Activated CD8-positive, alpha-beta memory T cell treated with anti-CD3 and anti-CD28 coated beads, Interleukin-2, amount 50 U/mL, for 24 hours (primary cell): ENCODE measurements at regions not wholly inside any gene's neighbourhood (a gene's known extent, or its start where the extent isn't known, plus 50 kb on each side); places are given as distances from the start of the nearest gene placed in this dataset.
"Not testable (repeated sequence)": the region's sequence is repeated elsewhere in the genome, so short reads cannot be mapped to it uniquely, and the experiment has no call there.

ENCODE experiments used
- DNase-seq: peaks from one replicate; pipeline ENCODE4 v3.0.0-alpha.2; 2020; ENCODE audit errors: extremely low read depth

- no peak for DNase-seq
These were observed 124.8 kb downstream of the BDH1 start for GRCh38 chr3:197430934-197431333.

DNA sequence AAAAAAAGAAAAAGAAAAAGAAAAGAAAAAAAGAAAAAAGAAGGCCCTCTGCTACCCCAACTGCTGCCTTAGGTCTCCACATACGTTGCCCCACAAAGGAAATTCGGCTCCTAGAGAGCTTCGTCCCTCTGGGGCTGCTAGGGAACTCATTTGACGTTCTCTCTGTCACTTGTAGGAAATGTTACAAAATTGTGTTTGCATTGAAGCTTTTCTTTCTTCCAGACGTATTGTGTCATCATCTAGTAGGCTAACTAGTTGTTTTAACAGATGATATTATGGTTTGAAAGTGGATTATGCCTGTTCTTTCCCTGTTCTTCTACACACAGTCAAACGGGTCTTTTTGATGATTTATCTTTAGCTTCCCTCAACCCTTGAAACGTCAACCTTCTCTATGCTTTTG, 125.3 kb downstream of the BDH1 start:
- DNase-seq = no peak

DNA sequence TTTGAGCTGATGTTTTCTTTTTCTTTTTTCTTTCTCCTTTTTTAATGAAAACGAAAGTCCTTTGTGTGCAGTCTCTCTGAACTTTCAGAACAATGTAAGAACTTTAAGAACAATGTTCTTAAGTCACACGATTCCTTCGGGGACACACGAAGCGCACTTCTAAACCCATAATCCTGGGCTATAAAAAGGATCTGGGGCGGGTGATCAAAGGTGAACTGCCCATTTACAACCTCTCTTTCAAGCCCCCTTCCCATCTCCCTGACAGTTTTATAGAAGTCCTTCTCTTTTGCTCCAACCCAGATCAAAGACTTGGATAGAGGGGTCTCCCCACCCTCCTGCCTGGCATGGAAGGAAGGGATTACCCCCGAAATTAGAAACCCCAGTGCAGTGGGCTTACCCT, 126.8 kb downstream of the BDH1 start:
- DNase-seq = no peak

- peak; percentile 5 for DNase-seq
These were observed 127.5 kb downstream of the BDH1 start for GRCh38 chr3:197428117-197428801.

DNA sequence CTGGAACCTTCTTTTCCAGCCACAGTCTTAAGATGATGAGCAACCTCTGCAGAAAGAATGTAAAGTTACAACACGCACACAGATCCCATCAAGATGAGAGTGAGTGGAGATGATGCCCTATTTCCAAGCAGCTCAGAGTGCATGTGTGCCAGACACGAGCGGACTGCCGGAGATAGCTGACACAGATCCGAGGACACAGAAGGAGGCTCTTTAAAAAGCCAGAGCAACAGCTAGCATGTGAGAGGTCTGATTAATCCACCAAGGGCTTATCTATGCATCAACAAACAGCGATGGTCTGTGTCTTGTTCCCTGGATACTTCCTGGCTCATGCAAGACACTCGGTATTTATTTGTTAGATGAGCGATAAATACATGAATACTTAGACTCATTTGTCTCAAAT, 128.6 kb upstream of the DLG1 start:
- DNase-seq = no peak

DNA sequence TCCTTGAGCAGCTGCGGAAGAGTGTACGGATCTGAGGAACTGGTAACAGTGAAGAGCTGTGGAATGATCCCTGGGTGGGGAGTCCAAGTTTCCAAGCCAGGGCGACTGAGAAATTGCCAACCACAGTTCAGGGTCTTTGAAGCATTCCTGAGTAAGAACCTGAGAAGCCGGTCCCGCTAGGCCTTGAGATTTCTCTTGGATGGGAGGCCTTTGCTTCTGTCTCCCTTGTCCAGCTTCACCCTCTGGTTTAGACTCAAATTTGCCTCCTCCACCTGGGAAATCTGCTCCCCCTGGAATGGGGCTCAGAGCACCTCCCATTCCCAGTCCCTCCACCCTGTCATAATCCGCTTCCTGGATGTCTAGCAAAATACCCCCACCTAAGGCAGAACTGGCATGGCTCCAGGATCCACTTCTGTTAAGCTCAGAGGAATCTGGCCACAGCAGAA, 127.7 kb upstream of the DLG1 start:
- DNase-seq = no peak

GRCh38 chr3:197425485-197426120, 127.2 kb upstream of the DLG1 start:
- DNase-seq = no peak

DNA sequence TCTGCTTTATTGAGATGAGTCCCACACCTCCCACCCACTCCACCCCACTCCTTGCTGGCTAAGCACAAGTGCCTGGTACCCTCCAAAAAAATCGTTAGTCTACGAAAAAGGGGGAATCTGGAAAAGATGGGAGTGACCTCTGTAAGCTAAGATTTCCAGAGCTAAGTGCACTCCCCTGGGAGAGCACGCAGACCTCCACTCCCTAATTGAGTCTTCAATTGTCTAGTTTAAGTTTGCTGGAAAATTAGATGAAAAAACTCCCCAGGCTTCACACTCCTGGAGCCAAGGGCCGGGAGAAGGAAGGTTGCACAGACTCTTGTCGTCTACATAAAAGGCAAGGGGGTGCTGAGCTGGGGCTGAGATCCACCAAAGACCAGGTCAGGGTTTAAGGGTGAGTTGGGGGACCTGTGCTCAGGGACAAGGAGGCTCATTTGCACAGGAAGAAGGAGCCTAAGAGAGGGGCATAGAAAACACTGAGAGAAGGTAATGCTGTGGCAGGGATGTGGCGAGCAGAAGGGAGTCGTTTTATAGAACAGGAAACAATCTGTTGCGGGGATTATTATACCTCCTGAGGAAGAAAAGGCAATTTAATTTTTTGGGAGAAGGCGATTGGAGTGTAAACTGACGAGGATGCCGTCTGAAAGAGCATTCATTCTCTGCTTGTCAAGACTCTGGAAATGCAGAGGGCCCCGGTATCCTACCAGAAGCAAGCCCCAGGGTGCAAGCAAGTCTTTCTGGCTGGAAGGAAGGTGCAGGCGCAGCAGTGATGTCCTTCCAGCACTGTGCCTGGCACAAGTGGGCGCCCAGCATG, 126.5 kb upstream of the DLG1 start:
- no peak for DNase-seq

DNA sequence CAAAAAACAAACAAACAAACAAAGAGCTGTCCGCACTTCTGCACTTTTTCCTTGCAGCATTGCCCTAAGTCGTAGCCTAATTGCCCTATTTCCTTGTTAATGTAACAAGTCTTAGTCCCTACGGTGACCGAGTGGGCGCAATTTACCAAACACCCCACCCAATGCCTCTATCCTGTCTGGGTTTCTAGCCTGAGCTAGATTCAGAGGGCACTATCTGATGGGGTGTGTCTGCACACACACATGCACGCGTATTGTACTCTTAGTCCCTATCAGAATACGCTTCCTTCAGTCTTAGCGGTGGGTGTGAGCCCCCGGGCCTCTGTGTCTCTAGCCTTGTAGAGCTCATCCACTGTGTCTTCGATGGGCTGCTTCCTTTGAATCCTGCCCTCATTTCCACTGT, 125.9 kb upstream of the DLG1 start:
- DNase-seq = no peak

- DNase-seq = no peak
These were observed 125.0 kb upstream of the DLG1 start for GRCh38 chr3:197423376-197423775.

DNA sequence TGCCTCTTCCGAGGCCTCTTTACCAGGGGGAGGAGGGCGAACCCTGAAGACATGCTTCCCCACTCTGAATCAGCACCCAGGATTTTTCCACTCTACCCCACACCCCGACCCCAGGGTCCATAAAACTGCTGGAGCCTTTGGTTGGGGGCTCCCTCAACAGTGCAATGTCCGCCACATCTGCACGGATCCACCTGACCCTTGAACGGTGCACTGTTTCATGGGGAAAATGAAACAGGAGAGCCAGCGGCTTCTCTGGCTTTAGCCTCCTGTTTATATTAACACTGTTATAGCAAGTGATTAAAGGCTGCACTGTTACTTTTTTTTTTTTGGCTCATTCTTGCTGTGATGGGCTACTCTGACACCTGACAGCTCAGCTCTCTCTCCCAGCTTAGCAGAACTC, 124.1 kb upstream of the DLG1 start:
- DNase-seq = no peak

DNA sequence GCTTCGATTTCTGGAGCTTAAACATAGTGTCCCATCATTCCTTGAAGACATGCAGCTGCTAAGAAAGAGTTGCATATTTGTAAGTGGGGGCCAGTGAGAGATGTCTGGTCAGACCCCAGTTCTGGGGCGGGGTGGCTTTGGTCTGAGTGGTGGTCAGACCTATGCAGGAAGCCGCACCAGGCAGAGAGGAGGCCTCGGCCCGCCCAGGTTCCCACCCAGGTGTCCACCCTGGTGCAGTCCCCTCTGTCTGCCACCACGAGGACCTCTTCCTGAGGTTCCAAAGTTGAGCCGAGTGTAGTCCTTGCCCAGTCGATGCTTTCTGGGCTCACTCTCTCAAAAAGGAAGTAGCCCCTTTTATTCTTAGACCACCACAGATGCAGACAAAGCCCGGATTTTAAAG, 122.6 kb upstream of the DLG1 start:
- DNase-seq = no peak

DNA sequence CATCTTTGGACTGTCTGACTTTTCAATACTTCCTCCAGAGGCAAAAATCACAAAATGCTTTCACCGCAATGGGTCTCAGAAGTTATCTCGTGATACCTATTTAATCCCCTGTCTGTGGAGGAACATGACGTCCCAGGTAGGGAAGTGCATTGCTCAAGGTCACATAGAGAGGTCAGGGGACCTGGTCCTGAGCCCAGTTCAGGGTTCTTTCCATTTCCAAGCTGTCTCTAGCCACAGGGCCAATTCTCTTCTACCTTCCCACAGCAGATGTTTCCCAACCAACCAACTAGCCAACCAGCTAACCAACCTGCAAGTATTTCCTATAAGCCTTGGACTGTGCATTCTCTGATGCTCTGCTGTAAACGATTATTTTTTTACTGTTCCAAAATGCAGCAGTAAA, 122.2 kb upstream of the DLG1 start:
- no peak for DNase-seq

DNA sequence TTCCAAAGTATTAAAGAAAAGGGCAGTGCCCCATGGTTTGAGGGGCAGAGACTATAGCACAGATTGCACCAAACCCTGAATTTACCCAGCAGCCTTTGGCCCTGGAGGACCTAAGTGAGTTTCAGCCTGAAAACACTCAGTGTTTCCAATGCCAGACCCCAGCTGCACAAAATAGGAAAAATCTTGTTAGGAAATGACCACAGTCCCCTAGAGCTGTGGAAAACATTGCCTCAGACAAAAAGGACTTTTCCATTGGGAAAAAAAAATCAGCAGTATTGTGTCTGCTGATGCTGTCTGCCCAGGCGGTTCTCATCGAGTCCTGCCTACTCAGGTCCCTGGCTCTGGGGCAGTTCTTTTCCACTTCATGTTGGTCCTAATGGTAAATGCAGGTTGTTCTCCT, 121.7 kb upstream of the DLG1 start:
- no peak for DNase-seq

DNA sequence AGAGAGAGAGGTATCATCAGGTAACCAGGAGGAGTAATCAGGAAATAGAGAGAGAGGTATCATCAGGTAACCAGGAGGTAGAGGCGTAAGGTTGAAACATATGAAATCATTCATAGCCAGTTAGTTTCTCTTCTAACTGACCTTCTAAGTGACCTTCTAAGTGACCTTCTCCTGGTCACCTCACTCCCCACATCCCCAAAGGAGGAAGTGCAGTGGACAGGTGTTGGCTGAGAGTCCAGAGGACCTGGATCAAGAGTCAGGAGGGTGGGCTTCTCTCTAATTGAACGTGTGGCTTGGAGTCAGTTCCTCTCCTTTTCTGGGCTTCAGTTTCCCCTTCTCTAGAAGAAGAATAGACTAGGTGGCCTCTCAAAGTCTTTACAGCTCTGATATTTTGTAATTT, 121.3 kb upstream of the DLG1 start:
- DNase-seq = no peak

- no peak for DNase-seq
These were observed 119.7 kb upstream of the DLG1 start for GRCh38 chr3:197417911-197418618.

DNA sequence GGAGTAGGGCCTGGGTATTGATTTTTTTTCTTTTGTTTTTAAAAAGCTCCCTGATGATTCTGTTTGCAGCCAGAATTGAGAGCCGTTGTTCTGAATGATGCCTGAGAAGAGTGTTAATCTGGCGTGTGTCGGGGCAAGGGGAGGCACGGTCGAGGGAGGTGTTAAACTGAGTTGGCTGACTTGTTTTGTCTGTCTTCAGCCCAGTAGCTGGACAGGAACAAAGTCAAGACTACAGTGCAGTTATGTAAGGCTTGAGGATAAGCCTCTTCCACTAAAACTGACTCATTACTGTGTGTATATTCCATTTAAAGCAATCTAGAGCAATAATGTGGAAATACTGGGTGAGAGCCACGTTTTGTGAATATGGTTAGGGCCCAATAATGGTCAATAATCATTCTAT, 119.0 kb upstream of the DLG1 start:
- DNase-seq = no peak

DNA sequence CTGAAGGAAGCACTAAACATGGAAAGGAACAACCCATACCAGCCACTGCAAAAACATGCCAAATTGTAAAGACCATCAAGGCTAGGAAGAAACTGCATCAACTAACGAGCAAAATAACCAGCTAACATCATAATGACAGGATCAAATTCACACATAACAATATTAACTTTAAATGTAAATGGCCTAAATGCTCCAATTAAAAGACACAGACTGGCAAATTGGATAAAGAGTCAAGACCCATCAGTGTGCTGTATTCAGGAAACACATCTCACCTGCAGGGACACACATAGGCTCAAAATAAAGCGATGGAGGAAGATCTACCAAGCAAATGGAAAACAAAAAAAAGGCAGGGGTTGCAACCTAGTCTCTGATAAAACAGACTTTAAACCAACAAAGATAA, 113.5 kb upstream of the DLG1 start:
- DNase-seq = not testable (repeated sequence)

DNA sequence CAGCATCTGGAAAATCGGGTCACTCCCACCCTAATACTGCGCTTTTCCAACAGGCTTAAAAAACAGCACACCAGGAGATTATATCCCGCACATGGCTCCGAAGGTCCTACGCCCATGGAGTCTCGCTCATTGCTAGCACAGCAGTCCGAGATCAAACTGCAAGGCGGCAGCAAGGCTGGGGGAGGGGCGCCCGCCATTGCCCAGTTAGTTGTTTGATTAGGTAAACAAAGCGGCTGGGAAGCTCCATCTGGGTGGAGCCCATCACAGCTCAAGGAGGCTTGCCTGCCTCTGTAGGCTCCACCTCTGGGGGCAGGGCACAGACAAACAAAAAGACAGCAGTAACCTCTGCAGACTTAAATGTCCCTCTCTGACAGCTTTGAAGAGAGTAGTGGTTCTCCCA, 111.8 kb upstream of the DLG1 start:
- not testable (repeated sequence) for DNase-seq

- no peak for DNase-seq
These were observed 110.0 kb upstream of the DLG1 start for GRCh38 chr3:197408177-197408957.

DNA sequence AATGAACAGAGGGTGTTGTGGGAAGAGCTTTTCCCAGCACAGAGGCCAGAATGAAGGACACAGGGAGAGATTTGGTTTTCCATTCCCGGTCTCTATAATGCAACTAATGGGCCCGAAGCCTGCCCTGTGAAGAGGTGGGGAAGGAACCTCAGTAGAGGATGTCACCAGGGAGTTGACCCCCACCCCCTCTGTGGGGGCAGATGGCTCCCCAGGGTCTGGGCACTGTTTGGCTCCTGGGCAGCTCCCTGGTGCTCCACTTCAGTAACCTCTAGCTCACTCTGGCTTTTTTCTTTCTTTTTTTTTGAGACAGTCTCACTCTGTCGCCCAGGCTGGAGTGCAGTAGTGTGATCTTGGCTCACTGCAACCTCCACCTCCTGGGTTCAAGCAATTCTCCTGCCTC, 109.1 kb upstream of the DLG1 start:
- no peak for DNase-seq

- no peak for DNase-seq
These were observed 108.6 kb upstream of the DLG1 start for GRCh38 chr3:197407053-197407452.
